NCI-H1105 (cell line): ENCODE measurements at regions not wholly inside any gene's neighbourhood (a gene's known extent, or its start where the extent isn't known, plus 50 kb on each side); places are given as distances from the start of the nearest gene placed in this dataset.
"Not testable (repeated sequence)": the region's sequence is repeated elsewhere in the genome, so short reads cannot be mapped to it uniquely, and the experiment has no call there.

ENCODE experiments used
- DNase-seq: peaks from one replicate; lab custom pipeline; 2025; lab: John Stamatoyannopoulos, UW

DNA sequence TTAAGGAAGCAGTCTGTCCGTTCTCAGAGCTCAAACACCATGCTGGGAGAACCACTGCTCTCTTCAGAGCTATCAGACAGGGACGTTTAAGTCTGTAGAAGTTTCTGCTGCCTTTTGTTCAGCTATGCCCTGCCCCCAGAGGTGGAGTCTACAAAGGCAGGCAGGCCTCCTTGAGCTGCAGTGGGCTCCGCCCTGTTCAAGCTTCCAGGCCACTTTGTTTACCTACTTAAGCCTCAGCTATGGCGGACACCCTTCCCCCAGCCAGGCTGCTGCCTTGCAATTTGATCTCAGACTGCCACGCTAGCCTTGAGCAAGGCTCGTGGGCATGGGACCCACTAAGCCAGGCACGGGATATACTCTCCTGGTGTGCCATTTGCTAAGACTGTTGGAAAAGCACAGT is 180.7 kb upstream of the TMEM196 start:
- not testable (repeated sequence) for DNase-seq

DNA sequence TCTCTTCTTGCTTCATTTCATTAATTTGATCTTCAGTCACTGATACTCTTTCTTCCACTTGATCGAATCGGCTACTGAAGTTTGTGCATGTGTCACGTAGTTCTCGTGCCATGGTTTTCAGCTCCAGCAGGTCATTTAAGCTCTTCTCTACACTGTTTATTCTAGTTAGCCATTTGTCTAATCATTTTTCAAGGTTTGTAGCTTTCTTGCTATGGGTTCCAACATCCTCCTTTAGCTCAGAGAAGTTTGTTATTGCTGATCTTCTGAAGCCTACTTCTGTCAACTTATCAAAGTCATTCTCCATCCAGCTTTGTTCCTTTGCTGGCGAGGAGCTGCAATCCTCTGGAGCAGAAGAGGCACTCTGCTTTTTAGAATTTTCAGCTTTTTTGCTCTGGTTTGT is 180.0 kb upstream of the TMEM196 start:
- not testable (repeated sequence) for DNase-seq

DNA sequence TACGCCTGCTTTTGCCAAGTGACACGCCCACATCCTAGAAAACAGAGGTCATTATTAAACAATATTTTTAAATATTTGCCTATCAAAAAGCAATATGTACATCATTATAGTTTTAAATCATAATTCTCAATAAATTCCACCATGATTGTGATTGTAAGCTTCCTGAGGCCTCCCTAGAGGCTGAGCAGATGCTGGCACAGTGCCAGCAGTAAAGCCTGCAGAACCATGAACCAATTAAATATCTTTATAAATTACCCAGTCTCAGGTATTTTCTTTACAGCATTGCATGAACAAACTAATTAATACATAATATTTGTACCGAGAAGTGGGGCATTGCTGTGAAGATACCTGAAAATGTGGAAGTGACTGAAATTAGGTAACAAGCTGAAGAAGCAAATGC is 174.7 kb upstream of the TMEM196 start:
- DNase-seq: no peak

DNA sequence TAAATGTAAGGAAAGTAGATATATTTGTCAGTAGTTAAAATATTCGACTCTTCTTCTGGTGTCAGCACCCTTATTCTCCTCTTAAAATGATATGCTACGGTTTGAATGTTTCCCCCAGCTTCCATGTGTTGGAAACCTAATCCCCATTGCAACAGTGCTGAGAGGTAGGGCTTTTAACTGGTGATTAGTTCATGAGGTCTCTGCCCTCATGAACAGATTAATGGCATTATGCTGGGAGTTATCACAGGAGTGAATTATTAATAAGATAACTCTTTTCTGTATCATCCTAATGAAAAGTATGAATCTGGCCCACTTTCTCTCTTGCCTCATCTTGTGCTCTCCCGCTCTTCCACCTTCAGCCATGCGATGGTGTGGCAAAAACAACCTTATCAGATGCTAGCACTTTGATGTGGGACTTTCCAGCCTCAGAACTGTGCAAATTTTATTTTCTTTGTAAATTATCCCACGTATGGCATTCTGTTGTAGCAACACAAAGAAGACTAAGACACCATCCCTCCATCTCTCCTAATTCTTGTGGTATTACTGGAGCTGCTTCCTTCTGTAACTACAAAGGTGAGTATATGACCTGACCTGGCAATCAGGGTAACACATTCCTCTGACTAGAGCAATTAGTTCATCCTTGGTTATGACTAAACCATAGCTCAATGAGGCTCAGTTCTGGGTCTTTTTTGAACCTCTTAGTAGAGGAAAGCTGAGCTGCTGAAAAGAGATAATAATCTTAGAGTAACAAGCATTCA is 171.1 kb upstream of the TMEM196 start:
- DNase-seq: no peak

DNA sequence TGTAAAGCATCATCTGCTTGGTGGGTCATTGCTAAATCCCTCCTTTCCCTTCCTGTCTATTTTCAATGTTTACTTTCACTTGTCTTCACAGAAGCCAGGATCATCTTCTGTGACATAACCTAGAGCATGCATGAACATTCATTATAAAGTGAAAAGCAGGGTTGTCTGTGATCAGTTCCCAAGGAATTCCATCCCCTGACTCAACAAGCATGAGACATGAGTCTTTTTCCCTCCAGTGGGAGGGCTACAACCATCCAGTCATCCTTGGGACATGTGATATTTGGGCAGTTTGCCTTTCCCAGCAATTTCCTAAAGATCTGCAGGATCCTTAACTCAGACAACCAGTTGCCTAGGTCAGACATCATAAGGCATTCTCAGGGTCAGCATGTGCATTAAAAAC is 166.3 kb upstream of the TMEM196 start:
- no peak for DNase-seq

DNA sequence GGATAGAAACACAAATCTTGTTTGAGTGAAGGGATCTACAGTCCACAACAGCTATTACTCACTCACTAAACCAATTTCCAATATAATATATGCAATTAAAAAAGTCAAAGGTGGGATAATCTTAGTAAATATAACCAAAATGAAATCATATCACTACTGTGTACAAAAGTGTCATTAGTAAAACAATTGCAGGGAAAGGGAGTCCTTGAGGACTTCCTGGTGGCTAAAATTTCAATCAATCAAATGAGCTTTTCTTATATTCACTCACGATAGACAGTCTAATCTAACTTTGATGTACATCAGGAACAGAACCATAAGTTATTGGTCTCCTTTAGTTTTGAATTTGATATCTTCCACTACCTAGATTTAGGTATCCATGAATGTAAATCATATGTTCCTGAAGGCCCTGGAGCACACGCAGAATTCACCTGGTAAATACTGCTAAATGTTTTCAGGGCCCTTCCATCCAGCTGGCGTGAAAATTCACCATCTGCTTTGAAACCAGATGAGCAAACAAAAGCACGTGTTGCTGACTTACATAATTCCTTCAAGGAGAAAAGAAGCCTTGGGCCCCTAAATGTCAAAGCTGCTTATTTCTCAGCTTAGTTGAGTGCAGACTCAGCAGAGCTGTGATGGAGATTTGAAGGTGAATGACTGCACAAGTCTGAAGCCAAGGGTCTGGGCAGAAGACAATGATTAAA is 159.3 kb upstream of the TMEM196 start:
- DNase-seq: no peak

DNA sequence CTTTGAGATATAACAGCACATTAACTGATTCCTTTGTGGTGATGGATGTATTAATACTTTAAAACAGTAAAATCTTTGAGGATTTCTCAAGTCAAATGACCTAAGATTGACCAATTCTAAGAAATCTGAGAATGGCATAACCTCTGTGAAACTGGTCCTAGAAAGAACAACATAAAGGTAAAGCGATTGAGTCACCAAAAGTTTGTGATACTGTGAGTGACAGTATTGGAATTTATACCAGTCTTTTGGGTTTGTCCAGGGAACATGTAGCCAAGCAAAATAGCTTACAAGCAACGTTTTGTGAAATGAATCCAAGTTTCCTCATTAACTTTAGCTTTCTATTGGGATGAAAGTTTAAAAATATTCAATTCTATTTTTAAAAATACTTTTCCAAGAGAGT is 157.4 kb upstream of the TMEM196 start:
- DNase-seq: no peak

DNA sequence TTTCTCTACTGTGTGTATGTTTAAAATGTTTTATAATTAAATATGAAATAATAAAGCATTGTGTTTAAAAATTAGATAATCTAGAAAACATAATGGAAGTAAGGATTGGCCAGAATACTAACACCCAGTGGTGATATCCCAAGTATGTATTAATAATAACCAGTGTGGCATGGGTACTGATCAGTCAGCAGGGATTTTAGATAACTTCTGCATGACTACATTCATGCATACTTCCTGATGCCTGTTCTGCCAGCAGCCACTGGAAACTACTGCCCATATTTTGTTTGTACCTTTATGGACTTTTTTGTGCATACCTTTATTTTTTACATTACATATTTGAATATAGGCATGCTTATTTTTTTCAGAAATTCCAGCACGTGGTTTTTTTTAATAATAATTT is 156.6 kb upstream of the TMEM196 start:
- no peak for DNase-seq

DNA sequence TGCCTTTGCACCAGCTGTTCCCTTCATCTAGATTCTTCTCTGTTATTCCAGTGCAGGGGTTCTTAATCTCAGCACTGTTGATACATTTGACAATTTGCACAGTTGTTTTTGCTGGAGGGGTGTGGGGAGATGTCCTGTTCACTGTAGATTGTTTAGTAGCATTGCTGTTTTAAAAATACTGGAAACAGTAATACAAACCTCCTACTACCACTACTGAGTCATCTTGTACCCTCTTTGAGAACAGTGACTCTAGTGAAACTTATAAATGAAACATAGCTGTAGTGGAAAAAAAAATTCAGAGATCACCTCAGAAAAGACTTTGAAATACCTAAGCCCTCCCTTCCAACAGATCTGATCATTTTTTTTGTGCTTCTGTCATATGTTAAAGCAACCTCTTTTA is 154.8 kb upstream of the TMEM196 start:
- no peak for DNase-seq

DNA sequence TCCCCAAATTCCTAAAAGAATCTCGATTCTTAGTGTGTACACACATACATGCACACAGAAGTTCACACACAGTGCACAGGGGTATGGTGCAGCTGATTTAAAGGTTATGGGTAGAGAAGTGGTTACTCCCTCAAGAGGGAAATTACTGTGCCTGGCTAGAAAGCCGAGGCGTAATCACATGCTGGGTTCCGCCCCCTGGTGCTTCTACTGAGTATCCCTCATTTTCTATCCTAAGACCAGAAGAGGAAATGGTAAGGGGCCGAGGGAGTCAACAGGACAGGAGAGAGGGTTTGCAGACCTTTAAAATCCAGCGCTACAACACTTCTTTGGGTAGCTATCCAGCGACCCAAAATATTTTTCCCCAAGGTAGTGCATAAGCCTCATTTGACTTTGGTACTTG is 147.3 kb upstream of the TMEM196 start:
- DNase-seq: no peak

DNA sequence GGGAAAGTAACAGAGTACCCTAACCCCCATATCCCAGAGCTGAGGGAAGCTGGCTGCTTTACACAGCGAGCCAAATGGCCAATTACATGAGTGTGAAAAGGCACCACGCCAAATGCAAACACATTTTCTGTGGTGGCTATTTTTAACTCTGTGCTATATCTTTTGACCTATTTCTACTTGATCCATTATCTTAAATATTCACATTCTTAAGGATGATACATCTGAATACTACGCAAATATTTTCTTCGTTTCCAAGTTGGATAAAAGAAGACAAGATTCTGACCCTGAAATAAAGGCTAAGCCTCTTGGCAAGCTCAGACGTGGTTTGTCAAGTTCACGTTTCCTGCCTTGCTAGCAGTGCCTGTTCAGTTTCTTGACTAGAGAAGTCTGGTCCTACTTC is 146.7 kb upstream of the TMEM196 start:
- DNase-seq: no peak

DNA sequence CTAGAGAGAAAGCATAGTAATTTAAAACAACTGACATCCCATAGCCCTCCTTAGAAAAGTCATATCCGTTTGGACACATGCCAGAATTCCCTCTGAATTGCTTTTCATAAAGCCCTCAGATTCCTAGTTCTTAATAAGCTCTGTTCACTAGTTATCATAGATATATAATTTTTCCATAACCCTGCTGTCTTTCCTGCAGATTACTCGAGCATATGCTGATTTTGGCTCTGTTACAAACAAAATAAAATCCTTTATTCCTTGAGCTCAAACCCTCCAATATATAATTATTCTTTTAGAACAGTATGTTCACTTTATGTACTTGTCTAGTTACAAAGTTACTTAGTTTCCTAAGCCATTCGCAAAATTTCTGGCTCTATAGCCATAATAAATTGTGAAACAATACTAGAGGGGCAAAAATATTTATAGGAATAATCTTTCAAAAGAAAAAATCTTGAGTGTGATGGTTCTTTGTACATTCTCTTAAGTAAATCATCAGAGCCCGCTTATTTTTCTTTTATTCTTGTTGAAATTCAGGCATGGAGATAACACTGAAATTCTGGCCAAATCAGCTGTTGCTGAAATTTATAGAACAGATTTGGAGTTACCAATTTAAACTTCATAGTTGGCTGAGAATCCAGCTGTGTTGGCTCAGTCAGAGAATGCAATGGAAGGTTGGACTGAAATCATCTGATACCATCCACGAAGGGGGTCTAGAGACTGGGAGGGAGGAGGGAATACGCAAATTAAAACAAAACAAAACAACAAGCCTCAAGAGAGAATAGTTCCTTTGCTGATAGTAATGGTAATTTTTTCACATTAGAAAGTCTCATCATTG is 146.1 kb upstream of the TMEM196 start:
- DNase-seq: peak; percentile 12

DNA sequence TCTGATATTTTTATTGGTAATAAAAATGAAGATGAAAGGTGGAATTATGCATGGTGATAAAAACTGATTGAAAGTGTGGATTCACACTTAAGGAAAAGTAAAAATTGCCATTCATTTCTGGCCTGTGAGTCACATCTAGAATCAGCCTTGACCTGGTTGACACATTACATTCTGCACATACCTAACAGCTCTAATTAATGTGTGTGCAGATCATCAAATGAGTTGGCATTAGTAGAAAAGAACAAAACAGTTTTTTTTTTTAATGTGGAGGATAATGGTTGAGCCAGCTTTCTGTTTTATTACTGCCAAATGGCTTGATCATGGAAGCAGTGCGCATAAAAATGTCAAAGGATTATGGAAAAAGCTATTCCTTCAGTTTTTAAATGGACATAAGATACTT is 142.6 kb upstream of the TMEM196 start:
- no peak for DNase-seq

DNA sequence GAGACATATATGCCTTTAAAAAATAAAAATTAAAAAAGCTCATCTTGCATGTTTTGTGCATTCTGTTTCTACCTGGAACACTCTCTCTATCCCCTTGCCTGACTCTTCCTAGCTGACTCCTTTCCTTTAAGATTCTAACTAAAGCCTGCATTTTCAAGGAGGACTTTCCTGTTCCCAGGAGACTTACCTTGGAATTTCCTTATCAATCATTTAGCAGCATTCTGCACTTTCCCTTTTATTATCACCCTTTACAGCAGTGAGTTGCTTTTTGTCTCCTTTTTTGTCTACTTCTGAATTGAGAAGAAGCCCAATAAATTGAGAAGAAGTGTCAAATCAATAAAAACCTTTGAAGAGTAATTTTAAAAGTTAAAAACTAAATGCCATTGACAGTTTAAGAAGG is 142.2 kb upstream of the TMEM196 start:
- DNase-seq: no peak

DNA sequence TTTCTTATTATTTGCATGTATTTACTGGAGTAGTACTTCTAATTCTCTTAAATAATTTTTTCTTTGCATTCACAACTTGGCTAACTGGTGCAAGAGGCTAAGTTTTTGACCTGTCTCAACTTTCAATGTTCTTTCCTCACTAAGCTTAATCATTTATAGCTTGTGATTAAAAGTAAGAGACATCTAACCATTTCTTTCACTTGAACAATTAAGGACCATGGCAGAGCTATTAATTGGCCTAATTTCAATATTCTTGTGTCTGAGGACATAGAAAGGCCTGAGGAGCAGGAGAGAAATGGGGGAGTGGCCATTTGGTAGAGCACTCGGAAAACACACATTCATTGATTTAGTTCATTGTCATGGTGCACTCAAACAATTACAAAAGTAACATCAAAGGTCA is 141.4 kb upstream of the TMEM196 start:
- no peak for DNase-seq

DNA sequence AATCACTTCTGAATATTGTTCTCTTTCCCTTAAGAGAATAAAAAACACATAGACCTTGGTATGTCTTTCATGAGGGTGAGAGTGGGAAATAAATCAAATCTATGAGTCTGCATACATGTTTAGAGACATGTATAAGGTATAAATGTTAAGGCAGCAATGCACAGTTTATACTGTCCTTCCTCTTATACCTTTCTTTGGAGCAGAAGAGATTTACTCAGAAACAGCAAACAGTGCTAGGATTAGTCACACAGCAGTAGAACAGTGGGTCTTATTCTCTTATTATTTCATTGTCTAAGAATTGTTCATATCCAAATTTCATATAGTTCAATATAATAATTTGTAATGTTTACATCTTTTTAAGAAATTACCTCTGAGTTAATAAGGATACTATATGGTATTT is 126.7 kb upstream of the TMEM196 start:
- no peak for DNase-seq

DNA sequence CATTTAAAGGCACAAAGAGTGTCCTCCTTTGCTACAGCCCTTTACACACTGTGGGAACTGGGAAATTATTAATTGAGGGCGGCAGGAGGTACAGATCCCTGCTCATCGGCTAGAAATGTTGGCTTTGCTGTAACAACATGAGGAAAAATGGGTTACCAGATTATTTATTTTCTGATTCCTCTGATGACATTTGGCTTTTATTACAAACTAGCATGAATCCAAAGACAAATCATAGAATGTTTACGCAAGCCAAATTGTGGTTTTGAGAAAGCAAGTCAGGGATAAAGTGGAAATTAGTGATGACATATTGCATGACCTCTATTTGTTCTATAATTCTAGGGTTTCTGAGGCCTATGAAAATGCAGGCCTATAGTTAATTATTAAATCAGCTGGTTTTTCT is 126.1 kb upstream of the TMEM196 start:
- no peak for DNase-seq

DNA sequence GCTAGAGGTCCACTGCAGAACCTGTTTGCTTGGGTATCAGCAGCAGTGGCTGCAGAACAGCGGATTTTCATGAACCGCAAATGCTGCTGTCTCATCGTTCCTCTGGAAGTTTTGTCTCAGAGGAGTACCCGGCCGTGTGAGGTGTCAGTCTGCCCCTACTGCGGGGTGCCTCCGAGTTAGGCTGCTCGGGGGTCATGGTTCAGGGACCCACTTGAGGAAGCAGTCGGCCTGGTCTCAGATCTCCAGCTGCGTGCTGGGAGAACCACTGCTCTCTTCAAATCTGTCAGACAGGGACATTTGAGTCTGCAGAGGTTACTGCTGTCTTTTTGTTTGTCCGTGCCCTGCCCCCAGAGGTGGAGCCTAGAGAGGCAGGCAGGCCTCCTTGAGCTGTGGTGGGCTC is 109.5 kb upstream of the TMEM196 start:
- not testable (repeated sequence) for DNase-seq

DNA sequence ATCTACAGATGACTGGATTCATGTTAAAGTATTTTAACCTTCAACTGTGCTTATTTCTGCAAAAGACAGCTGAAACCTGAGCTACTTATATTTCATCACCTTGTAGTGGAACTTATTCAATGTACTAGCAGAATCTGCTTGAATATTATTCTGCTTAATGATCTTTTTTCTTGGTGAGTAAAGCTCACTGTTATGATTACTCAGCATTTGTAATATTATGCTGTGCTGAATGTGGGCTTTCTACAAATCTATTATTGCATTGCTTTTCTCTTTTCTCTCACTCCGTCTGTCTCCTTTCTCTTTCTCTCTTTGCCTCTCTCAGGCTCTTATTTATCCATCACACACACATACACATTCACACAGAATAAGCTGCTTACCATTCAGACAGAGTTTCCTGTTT is 98.7 kb upstream of the TMEM196 start:
- no peak for DNase-seq

DNA sequence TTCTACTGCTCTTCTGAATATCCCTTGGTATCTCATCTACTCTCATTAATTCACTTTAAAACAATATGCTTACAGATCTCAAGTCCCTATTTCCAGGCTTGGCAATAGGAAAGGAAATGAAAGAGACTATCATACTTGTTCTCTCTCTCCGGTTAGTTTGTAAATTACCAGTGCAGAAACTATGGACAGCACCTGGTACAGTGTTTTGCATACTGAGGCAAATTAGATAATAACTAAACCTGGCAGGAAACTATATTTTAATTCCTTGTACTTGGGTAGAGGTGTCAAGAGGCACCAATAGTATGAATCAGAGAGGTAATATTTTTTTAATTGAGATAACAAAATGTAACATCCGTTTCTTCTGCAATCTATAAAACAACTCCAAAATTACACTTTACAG is 97.7 kb upstream of the TMEM196 start:
- DNase-seq: no peak

DNA sequence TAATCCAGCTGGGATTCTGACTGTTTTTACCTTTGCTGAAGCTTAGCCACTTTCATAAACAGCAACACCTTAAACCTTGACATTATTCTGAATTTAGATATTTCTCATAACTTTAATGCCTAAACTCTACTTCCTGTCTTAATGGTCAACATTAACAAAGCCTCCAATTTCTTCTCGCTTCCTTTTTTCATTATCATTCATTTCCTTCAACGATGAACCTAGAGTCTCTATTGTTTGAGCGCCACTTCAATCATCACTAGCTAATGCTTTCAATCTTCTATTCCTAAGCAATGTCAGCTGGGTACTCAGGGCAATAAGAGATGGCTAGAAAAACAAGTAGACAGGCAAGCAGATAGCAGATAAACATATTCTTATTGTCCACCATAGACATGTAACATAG is 96.6 kb upstream of the TMEM196 start:
- DNase-seq: no peak

DNA sequence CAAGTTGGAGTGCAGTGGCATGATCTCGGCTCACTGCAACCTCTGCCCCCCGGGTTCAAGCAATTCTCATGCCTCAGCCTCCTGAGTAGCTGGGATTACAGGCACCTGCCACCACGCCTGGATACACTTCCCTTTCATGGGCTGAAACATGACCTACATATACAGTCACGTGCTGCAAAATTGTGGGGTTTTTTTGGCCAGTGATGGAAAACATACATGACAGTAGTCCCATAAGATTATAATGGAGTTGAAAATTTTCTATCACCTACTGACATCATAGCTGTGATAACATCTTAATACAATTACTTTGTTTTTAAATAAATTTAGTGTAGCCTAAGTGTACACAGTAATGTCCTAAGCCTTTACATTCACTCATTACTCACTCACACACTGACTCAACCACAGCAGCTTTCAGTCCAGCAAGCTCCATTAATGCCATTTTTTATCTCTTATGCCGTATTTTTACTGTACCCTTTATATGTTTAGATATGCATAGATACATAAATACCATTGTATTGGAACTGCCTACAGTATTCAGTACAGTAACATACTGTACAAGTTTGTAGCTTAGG is 79.9 kb upstream of the TMEM196 start:
- no peak for DNase-seq

DNA sequence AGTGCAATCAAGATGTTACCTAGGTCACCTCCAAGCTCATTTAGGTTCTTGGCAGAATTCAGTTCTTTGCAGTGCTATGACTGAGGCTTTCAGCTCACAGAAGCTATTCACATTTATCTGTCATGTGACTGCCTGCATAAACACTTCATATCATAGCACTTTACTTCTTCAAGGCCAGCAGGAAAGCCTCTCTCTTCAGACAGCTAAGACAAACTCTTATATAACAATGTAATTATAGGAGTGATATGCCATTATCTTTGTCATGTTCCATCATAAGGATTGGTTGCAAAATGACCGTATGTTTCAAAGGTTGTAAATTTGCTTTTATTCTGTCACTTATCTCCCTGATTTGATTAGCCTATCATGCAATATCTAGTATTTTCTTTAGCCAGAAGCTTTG is 78.8 kb upstream of the TMEM196 start:
- no peak for DNase-seq
